ENCODE measurements at regions not wholly inside any gene's neighbourhood (a gene's known extent, or its start where the extent isn't known, plus 50 kb on each side); places are given as distances from the start of the nearest gene placed in this dataset.

DNA sequence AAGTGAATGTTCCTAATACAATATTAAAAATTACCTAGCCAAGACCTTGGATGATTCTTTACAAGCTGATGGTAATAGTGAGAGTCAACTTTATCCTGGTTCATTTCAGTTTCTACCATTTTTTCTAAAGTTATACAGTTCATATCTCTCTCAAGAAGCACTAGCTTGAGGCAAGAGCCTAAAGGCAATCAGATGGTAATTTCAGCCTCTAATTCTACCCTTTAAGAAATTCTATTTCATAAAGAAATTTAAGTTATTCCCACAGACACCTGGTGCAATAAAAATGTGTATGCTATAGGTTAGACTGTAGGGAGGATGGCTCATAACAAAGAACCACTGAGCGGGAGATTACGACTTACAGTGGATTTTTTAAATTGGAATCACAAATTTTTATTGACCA is 984.2 kb upstream of the ADGRL3 start:
- DNase-seq = no peak

DNA sequence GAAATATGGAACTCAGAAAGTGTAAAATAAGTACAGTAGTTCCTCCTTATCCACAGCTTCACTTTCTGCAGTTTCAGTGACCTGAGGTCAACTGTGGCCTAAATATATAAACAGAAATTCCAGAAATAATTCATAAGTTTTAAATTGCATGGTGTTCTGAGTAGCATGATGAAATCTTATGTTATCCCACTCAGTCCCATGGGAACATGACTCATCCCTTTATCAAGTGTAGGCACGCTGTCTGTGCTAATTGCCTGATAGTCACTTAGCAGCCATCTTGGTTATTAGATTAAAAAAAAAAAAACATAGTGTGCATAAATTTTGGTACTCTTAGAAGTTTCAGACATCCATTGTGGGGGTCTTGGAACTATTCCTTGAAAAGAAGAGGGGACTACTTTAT is 983.4 kb upstream of the ADGRL3 start:
- DNase-seq = peak in 1 of 3 donors; percentile 3

DNA sequence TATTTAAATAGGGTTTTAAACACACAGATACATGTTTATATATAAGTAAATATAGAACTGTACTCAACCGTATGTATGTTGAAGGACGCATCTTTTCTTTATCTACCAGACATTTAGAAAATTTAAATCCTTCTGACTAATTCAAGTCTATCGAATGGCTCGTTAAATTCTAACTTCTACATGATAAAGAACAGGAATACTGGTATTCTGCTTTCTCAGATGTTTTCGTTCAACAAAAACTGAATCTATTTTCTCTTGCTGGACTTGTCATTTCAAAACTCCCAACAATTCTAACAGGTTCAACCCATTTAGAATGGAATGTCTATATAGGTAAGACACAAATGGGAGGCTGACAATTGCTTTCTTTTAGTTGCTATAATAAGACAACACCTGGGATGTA is 978.3 kb upstream of the ADGRL3 start:
- DNase-seq = no peak

DNA sequence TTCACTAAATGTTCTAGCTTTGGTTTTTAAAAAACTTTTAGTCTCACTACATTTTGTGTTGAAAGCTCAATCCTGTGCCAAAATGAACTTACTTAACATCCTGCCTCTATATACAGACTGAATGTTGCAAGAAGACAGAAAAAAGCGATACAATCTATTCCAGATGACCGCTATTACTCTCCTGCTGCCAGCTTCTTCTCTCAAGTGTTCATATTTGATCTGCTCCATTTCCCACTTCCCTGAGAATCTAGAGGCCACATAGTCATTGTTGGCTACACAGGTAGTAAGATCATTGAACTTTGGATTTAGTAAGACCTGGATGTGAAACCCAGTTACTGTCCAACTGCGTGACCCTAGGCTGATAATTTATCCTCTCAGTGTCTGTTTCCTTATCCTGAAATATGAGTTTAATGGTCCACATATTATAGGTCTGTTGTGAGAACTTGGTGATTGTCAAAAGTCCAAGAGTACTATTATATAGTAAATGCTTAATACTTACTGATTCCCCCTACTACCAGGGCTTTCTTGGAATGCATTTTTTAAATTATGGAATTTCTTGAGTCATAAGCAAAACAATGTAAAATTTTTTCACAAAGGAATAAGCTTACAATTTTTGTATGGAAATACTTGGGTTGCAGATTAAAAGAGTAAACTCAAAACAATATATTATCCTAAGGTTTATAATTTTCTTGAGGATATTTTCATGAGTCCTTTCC is 976.8 kb upstream of the ADGRL3 start:
- DNase-seq = no peak

DNA sequence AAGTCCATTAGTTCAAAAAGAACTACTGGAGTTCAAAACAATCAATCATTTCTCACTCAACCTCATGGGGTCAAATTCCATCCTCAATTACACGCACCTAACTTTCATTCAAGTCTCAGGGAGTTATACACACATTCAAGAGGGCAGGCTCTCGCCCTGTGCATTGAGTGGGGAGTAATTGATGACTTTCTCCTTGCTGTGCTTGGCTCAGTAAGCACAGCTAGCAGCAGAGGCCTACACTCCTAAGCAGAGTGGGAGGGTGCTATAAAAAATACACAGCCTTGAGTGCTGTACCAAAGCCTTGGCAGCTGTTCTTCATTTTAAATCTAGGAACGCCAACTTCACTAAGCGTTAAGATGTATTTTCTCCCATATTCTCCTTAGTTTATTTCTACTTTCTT is 958.3 kb upstream of the ADGRL3 start:
- DNase-seq = no peak

DNA sequence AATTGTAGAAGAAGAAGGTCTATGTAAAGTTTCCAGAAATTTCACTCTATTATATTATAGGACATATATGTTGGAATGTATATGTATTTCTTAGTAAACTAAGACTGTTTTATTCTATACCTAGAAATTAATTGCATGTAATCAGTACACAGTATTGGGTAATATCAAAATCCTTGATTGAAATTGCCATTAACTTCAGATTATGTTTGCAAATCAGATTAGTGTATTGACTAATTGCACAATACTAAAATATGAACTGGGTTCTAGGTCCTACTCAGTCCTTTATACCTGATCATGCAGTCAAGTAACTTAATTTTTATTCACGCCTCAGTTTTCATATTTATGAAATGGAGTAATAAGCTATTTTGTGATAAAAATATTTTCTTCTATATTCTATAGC is 950.3 kb upstream of the ADGRL3 start:
- no peak for DNase-seq

DNA sequence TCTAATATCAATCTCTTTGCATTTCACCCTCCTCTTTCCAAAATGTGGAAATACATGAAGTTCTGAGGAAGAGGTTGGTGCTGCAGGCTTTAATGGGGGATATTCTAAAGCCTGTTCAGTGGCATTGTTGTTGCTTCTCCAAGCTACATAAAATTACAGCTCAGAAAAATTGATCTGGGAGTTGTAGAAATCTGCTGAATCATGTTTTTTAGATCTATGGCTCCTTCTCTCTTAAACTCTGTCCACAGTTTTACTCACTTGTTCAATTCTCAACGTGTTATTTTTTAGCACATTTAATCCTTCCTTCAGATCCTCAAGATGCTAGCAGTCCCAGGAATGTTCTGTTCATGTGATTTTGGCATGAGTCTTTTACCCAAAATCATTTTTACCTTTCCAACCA is 949.5 kb upstream of the ADGRL3 start:
- no peak for DNase-seq

DNA sequence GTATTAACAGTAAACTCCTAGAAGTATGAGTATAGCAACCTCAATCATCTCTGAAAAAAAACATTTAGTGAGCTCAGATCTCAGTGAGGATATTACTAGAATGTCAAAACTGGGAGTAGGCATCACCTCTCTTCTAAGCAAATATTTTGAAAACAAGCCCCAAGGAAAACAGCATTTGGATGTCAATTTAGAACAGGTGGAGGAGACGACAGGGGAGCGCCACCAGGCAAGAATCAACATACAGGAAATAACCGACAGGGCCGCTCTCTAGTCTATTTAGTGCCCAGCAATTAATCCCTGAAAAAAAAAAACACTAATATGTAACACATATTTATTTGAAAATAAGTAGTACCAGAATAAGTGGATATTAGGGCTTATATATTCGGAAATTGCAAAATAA is 940.3 kb upstream of the ADGRL3 start:
- no peak for DNase-seq

DNA sequence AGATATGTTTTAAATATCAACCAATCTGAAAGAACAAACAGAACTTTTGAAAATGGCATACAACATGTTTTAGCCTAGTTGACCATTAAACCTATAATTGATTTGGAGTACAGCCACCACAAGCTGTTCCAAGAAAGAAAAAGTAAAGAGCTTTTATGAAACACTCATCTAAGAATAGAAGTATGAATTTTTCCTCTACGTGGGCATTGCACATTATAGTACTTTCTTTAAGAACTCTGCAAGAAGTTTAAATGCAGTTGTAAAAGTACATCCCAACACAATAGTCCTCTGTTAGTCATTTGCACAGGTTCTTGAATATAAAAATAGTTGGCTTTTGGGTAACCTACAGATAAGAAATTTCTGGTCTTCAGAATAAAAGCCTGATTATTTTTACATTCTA is 933.6 kb upstream of the ADGRL3 start:
- DNase-seq = no peak

DNA sequence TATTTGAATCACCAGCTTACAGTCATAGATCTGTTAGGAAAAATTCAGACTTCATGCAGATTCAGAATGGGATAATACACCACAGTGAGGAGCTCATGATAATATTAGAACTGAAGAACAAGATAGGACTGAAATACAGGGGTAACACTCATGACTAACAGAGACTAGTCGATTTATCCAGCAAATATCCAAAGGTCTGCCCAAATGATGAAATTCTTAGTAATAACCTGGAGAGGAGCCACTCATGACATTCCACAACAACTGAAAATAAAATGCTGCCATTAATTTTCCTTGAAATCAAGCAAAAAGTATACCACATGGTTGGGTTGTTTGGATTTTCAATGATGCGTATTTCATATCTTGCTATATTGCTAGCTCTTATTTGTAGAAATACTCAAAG is 903.7 kb upstream of the ADGRL3 start:
- no peak for DNase-seq

DNA sequence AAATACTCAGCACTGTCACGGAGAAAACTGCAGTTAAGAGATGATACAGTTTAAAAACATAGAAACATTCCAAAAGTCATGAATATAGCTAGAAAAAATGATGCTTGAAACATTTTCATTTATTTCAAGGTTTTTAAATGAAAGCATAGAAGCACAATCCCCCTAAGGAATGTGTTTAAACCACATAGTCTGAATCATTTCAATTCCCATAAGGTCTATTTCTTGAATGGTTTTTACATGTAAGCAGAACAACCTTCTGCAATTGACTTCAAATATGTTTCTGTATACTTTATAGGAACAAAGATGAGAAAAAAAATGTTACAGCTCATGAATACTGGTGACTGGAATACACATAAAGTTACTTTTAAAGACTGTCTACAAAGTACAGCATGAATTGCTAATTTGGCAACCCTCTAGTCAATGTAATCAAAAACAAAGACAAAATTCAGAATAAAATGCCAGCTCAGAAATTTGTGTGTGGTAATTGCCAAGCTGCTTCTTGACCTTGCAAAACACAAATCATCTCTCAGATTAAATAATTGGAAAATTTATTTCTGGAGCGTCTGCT is 886.4 kb upstream of the ADGRL3 start:
- DNase-seq = no peak

DNA sequence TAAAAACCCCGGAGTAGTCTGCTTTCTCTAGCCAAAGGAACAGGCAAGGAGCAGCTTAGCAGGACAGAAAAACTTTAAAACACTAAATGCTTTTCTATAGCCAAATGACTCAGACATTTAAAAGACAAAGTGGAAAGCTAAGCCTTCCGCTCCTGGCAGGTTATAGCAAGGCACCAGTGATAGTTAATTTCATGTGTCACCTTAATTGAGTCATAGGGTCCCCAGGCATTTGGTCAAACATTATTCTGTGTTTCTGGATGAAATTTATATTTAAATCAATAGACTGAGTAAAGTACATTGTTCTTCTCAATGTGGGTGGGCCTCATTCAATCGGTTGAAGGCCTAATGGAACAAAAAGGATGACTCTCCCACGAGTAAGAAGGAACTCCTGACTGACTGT is 885.7 kb upstream of the ADGRL3 start:
- DNase-seq = no peak

DNA sequence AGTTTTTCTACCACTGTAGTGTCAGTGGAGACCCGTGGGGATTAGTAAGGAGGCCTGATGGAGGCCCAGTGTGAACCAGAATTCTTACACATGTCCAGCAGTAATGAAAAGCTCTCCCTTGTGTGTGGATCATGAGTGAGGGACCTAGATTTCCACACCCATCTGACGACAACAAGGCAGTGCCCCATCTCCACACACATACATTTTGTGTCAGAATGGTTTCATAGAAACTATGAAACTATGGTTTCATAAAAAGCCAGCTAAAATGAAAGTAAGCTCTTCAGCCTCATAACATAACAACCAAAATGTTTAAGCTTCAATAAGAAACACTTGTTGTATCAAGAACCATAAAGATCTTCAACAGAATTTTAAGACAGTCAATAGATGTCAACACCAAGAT is 884.5 kb upstream of the ADGRL3 start:
- no peak for DNase-seq

DNA sequence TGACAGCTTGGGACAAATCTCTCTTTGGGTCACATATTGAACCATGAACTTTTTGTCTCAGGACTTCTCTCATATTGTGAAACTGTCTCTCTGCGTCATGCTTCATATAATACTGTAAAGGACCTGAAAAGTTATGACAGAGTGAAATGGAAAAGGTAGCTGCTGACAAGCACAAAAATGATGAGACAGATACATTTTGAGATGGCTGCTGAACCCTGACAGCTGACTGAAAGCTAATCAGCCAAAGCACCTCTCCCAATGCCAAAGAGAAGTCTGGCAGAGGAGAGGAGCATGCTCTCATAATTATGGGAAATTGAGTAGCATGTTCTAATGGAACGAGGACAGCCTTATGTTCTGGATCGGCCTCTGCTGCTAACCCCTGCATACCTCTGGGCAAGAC is 873.4 kb upstream of the ADGRL3 start:
- no peak for DNase-seq

DNA sequence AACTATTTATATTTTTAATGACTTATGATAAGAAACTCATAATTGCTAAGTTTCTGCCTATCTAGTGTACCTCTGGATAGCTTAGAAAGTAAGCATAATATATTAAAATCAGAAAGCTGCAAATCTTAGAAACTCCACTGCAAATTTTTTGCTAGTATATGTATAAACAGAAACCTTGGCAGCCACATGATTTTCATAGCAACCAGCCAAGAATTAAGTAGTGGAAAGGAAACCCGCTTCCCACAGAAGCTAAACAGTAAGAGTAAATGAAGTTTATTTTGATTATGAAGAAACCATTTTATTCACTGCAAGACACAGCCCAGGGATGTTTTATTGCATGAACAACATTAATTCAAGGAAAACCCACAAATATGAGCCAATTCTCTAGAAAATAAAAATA is 872.5 kb upstream of the ADGRL3 start:
- DNase-seq = no peak

DNA sequence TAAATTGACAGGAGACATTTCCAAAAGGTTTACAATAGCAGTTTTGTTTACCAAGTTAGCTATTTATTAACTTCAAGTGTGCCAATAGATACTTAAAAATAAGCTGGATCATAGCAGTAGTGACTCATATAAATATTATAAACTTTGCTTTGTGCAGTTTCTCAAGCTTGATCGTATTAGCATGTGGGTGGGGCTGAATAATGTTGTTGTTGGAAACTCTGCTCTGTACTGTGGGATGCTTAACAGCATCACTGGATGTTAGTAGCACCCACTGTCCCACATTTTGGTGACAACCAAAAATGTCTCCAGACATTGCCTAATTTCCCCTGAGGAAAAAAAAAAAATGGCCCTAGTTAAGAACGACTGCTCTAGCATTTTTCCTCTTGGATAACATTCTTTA is 855.2 kb upstream of the ADGRL3 start:
- no peak for DNase-seq

DNA sequence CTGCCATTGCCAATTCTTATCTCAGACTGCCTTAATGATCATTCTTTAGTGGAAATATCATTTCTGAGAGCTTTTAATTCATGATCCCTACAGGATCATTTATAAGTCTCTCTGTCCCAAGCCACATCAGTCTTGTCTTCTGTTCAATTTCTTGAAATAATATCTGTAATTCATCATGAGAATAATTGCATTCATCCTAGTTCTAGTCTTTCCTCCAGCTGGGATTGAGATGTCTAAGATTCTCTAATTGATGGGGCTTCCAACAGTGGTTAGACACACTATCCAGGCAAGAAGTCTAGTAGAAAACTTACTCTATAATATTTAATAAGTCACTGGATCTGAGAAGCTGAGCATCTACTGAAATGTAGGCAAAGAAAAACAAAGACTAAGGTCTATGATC is 854.7 kb upstream of the ADGRL3 start:
- no peak for DNase-seq

DNA sequence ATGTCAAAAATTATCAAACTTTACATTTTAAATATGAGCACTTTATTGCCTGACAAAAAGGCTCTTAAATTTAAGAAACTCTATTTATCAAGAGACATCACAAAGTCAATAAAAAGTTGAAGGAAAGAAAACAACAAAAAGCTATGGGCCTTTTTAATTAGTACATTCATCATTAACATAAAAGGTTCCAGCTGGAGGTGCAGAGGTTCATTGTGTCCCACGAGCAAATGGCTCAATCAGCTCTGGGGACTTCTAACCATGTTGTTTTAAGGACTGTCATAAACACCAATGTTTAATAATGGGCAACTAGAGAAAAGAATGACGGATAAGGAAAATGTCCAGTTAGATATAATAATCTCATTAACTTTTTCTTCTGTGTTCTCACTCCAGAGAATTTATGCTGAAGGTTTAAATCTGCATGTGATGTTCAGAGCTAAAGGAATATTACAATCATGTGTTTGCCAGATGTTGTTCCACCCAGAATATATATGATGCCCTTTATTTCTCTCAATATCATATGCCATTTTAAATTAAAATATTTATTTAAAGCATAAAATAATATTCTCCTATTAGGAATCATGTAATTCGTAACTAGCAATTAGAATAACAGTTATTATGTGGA is 840.3 kb upstream of the ADGRL3 start:
- no peak for DNase-seq

DNA sequence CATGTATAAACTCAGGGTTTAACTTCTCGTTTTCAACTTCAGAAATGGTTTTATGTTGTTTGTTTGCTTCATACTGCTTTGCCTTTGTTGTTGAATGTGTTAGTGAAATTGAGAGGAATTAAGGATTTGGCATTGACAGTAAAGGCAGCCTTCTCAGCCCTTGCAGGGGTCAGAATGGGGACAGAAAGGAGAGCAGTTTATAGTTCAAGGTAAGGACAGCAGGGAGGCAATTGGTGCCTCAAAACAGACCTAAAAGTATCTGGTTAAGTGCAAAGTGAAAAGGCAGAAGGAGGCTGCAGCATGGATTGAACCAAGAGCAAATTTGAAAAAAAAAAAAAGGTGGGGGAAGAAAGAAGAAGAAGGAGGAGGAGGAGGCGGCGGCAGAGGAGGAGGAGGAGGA is 835.0 kb upstream of the ADGRL3 start:
- no peak for DNase-seq

DNA sequence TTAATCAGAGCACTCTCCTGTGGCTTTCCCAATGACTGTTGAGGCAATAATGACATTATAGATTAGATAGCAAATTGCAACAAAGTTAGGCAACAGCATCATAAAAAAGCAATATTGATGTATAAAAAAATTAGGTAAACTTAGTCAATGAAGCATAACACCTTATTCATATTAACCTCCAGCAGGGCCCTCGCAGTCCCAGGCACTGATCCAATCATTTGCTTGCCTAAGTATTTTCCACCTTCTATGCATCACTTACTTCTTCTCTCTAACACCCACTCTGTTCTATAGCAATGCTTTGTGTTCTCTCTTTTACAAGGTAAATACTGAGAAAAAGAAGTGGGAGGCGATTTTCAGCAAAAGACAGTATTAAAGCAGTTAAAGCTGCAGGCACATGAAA is 833.5 kb upstream of the ADGRL3 start:
- no peak for DNase-seq

DNA sequence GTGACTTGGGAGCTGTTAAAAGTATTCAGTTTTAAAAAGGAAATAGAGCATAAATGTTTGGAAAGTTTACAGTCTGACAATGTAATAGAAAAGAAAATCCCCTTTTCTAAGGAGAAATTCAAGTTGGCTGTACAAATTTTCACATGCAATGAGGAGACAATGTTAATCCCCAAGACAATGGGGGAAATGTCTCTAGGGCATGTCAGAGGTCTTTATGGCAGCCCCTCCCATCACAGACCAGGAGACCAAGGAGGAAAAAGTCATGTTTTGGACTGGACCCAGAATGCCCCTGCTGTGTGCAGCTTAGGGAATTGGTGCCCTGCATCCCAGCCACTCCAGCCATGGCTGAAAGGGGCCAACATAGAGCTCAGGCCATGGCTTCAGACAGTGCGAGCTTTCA is 831.1 kb upstream of the ADGRL3 start:
- DNase-seq = no peak

DNA sequence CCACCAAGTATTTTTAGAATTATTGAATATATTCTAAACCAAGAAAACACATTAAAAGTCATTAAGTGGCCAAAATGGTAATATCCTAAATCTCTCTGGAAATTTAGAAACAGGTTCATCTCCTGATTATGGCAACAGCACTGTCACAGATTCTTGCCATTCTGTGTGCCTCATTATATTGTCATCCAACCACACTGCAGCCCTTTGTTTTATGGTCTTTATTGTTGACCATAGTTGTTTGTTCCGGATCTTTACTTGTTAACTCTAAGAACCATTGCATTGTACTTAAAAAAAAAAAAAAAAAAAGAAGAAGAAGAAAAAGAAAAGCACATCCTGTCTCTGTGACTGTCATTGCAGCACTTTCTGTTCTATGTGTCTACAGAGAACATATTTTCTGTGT is 822.1 kb upstream of the ADGRL3 start:
- no peak for DNase-seq

DNA sequence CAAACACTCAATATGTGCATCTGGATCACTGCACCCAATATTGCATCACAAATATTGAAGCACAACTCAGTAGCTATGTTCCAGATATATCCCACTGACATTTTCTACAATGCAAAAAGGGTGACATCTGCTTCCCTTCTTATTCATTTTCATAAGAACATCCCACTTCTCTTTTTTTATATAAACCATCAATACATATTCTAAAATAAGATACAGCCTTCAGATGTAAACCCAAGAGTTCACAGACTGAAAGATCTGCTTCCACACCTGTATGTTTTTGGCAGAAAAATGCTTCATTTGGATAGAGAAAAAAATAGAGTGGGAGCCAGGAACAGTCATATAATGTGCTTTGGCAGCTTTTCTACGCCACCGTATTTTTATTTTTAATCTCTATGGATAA is 815.6 kb upstream of the ADGRL3 start:
- DNase-seq = no peak

DNA sequence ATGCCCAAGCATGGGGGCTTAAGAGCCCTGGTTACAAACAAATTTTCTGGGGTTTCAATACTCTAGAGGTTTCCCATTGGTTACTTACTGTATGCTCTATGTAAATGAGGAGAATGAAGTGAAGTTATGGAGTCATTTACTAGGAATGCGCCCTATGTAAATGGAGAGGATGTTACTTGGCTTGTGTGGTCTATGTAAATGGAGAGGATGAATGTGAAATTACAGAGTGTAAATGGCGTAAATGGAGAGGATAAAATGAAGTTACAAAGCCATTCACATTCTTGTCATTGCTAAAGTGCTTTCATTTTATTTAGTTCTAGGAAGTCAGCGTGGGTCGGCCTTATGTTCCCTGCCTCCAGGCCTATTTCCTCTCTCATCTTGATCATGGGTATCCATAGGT is 810.5 kb upstream of the ADGRL3 start:
- no peak for DNase-seq

All from suppressor macrophage treated with lipopolysaccharide for 1 hour (primary cell).